SK-N-SH (cell line): ENCODE measurements at regions not wholly inside any gene's neighbourhood (a gene's known extent, or its start where the extent isn't known, plus 50 kb on each side); places are given as distances from the start of the nearest gene placed in this dataset.

ENCODE experiments used
- CTCF ChIA-PET: fragments of 300-600, 350-600 bp; formaldehyde crosslinking; extraction: SDS; loops from one replicate; lab custom pipeline; 2021; lab: Yijun Ruan, JAX
- POLR2A ChIA-PET: fragments of 350-600 bp; sonication (Branson Sonifier 250); formaldehyde crosslinking; extraction: SDS; loops from one replicate; lab custom pipeline; 2020; ENCODE audit warnings: antibody characterized with exemption, inconsistent platforms; lab: Yijun Ruan, JAX
- DNase-seq: peaks from one replicate; pipeline ENCODE4 v3.0.0; 2012
- H2AFZ ChIP-seq: fragments of 200-600 bp; sonication (generic); 2 replicates; pipeline ENCODE4 v1.8.1; 2016; ENCODE audit warnings: antibody characterized with exemption, mild to moderate bottlenecking, low read depth
- H3F3A ChIP-seq: fragments of 200-600 bp; sonication (generic); replicated peaks from 2 replicates; pipeline ENCODE3; 2016; ENCODE audit warnings: antibody characterized with exemption, mild to moderate bottlenecking; ENCODE audit not compliant: insufficient read depth
- H3K27ac ChIP-seq, 2 experiments: fragments of 200-500 bp in 1 of 2; fragments of 200-600 bp in 1 of 2; sonication (Bioruptor generic) in 1 of 2; sonication (generic), shearing (Covaris generic) in 1 of 2; 2 replicates each; pipeline versions ENCODE4 v1.5.1 to v1.6.1; 2014 to 2016; ENCODE audit warnings: low read depth in 2 of 2, inconsistent platforms in 1 of 2, low read length in 1 of 2, mild to moderate bottlenecking in 1 of 2, mixed read lengths in 1 of 2
- H3K27me3 ChIP-seq: fragments of 200-600 bp; sonication (generic), shearing (Covaris generic); 2 replicates; pipeline ENCODE4 v1.6.1; 2016; ENCODE audit warnings: mixed run types; ENCODE audit not compliant: insufficient read depth
- H3K36me3 ChIP-seq, 2 experiments: fragments of 200-500 bp in 1 of 2; fragments of 200-600 bp in 1 of 2; sonication (Bioruptor generic) in 1 of 2; sonication (generic) in 1 of 2; replicated peaks in 1 of 2; 2 replicates each; pipeline versions ENCODE3 to v1.5.1; 2014 to 2016; ENCODE audit warnings: low read length in 1 of 2, mild to moderate bottlenecking in 1 of 2; ENCODE audit not compliant: insufficient read depth in 2 of 2, control insufficient read depth in 1 of 2
- H3K4me1 ChIP-seq, 2 experiments: fragments of 200-500 bp in 1 of 2; fragments of 200-600 bp in 1 of 2; sonication (Bioruptor generic) in 1 of 2; sonication (generic), shearing (Covaris generic) in 1 of 2; 2 replicates each; pipeline versions ENCODE4 v1.5.1 to v1.6.1; 2014 to 2016; ENCODE audit warnings: low read depth in 1 of 2, low read length in 1 of 2, mixed run types in 1 of 2; ENCODE audit not compliant: insufficient read depth in 2 of 2, control insufficient read depth in 1 of 2
- H3K4me2 ChIP-seq: fragments of 200-600 bp; sonication (generic), shearing (Covaris generic); 2 replicates; pipeline ENCODE4 v1.6.1; 2017; ENCODE audit warnings: mixed run types
- H3K4me3 ChIP-seq, 2 experiments: fragments of 200-500 bp in 1 of 2; fragments of 200-600 bp in 1 of 2; sonication (Bioruptor generic) in 1 of 2; sonication (generic), shearing (Covaris generic) in 1 of 2; 2 replicates each; pipeline versions ENCODE4 v1.5.1 to v1.8.1; 2014 to 2016; ENCODE audit warnings: low read depth in 2 of 2, inconsistent platforms in 1 of 2, low read length in 1 of 2, mild to moderate bottlenecking in 1 of 2, mixed read lengths in 1 of 2, moderate library complexity in 1 of 2
- H3K79me2 ChIP-seq: fragments of 200-600 bp; sonication (generic); 2 replicates; pipeline ENCODE4 v1.8.1; 2017; ENCODE audit warnings: mild to moderate bottlenecking; ENCODE audit not compliant: insufficient read depth
- H3K9ac ChIP-seq: fragments of 200-600 bp; sonication (generic); 2 replicates; pipeline ENCODE4 v1.6.1; 2017; ENCODE audit warnings: mixed run types
- H3K9me2 ChIP-seq: fragments of 200-600 bp; sonication (generic); 2 replicates; pipeline ENCODE4 v1.6.1; 2017; ENCODE audit warnings: mixed run types
- H3K9me3 ChIP-seq: fragments of 200-600 bp; sonication (generic); 2 replicates; pipeline ENCODE4 v1.6.1; 2017; ENCODE audit warnings: mixed run types, mild to moderate bottlenecking, moderate library complexity
- H4K20me1 ChIP-seq: fragments of 200-600 bp; sonication (generic); 2 replicates; pipeline ENCODE4 v1.6.1; 2017; ENCODE audit warnings: mild to moderate bottlenecking, mixed run types; ENCODE audit not compliant: insufficient read depth
- FOXM1 ChIP-seq: IDR thresholded peaks from 2 replicates; pipeline ENCODE4 v1.4.0; 2012; ENCODE audit warnings: low read depth, mild to moderate bottlenecking
- IRF3 ChIP-seq: fragments of 150-350 bp; IDR thresholded peaks from 2 replicates; pipeline ENCODE4 v1.6.1; 2016; ENCODE audit warnings: mild to moderate bottlenecking, low read depth, low read length
- MEF2A ChIP-seq: IDR thresholded peaks from 2 replicates; pipeline ENCODE4 v1.4.0; 2012; ENCODE audit warnings: low read depth, borderline replicate concordance
- MXI1 ChIP-seq: IDR thresholded peaks from 2 replicates; pipeline ENCODE4 v1.6.1; 2012; ENCODE audit warnings: mild to moderate bottlenecking, low read depth, low read length, improper control_type of control experiment
- NFIC ChIP-seq: IDR thresholded peaks from 2 replicates; pipeline ENCODE4 v1.4.0; 2012; ENCODE audit warnings: borderline replicate concordance
- POLR2AphosphoS5 ChIP-seq: IDR thresholded peaks from 2 replicates; pipeline ENCODE4 v1.6.1; 2012; ENCODE audit warnings: low read depth, low read length
- RCOR1 ChIP-seq: fragments of 150-350 bp; IDR thresholded peaks from 2 replicates; pipeline ENCODE4 v1.6.1; 2017; ENCODE audit warnings: antibody characterized with exemption, low read length
- RFX5 ChIP-seq: IDR thresholded peaks from 2 replicates; pipeline ENCODE4 v1.6.1; 2012; ENCODE audit warnings: mild to moderate bottlenecking, improper control_type of control experiment, low read length
- RXRA ChIP-seq: IDR thresholded peaks from 2 replicates; pipeline ENCODE4 v1.4.0; 2012; ENCODE audit warnings: low read depth, mild to moderate bottlenecking, borderline replicate concordance
- TAF1 ChIP-seq: IDR thresholded peaks from 2 replicates; pipeline ENCODE4 v1.6.1; 2012; ENCODE audit warnings: low read depth, mild to moderate bottlenecking, low read length, moderate library complexity, borderline replicate concordance
- TEAD4 ChIP-seq: IDR thresholded peaks from 2 replicates; pipeline ENCODE4 v1.4.0; 2012; ENCODE audit warnings: mild to moderate bottlenecking, borderline replicate concordance; ENCODE audit not compliant: insufficient read depth
- WGBS: methylation state at CpG from one replicate; pipeline ENCODE4 v1.1.6; 2017; ENCODE audit warnings: low lambda C conversion rate; 5-methylcytosine and 5-hydroxymethylcytosine counted together
- TF ChIP-seq, protein P1 (sequence below): IDR thresholded peaks from 2 replicates; pipeline ENCODE4; 2012
- TF ChIP-seq, protein P2 (sequence below): IDR thresholded peaks from 2 replicates; pipeline ENCODE4 v1.4.0; 2012; ENCODE audit warnings: low read depth, borderline replicate concordance
- TF ChIP-seq, protein P3 (sequence below): IDR thresholded peaks from 2 replicates; pipeline ENCODE4 v1.6.1; 2012; ENCODE audit warnings: mild to moderate bottlenecking, low read depth, low read length, moderate library complexity
- TF ChIP-seq, protein P4 (sequence below): fragments of 150-350 bp; IDR thresholded peaks from 2 replicates; pipeline ENCODE4 v1.6.1; 2017; ENCODE audit warnings: antibody characterized with exemption, low read length, low read depth, borderline replicate concordance
- TF ChIP-seq, protein P5 (sequence below): fragments of 200-600 bp; sonication (generic); IDR thresholded peaks from 2 replicates; pipeline ENCODE4 v1.6.1; 2017; ENCODE audit warnings: antibody characterized with exemption, mild to moderate bottlenecking, moderate library complexity

DNA sequence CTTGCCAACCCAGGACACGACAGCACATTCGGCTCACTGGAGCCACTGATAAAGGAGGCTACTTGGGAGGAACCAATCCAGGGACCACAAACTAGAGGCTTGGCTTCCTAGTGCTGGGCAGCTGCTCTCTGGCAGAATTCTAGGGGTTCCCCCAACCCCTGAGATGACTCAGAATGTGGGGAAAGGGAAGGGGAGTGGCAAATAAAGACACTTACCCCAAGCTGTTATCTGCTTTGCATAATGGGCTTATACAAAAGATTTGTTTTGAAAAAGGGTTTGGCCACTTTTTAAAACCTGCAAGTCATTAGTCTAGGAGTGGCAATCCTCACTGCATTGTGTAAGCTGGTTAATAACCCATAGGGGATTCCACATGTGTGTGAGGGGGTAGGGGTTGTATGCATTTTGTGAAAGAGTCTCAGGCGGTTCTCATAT, 64.1 kb upstream of the LMO1 start:
- Histone ChIP-seq H3K9me3 (no peaks in the 10 kb centered on the region), H3K27ac (no peak overlapping the region), H3K79me2 (no peaks in the 10 kb centered on the region)
- WGBS, result 73% methylated on average over 3 of the region's 3 CpGs
- TF ChIP-seq FOXM1, result no peak
- TF ChIP-seq TEAD4, result no peak
- TF ChIP-seq NFIC, result no peak
- TF ChIP-seq MXI1, result no peak
- TF ChIP-seq IRF3, result no peak
- TF ChIP-seq, protein P1, sequence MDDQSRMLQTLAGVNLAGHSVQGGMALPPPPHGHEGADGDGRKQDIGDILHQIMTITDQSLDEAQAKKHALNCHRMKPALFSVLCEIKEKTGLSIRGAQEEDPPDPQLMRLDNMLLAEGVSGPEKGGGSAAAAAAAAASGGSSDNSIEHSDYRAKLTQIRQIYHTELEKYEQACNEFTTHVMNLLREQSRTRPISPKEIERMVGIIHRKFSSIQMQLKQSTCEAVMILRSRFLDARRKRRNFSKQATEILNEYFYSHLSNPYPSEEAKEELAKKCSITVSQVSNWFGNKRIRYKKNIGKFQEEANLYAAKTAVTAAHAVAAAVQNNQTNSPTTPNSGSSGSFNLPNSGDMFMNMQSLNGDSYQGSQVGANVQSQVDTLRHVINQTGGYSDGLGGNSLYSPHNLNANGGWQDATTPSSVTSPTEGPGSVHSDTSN, result no peak
- TF ChIP-seq, protein P2, sequence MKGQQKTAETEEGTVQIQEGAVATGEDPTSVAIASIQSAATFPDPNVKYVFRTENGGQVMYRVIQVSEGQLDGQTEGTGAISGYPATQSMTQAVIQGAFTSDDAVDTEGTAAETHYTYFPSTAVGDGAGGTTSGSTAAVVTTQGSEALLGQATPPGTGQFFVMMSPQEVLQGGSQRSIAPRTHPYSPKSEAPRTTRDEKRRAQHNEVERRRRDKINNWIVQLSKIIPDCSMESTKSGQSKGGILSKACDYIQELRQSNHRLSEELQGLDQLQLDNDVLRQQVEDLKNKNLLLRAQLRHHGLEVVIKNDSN, result no peak
- TF ChIP-seq, protein P3, sequence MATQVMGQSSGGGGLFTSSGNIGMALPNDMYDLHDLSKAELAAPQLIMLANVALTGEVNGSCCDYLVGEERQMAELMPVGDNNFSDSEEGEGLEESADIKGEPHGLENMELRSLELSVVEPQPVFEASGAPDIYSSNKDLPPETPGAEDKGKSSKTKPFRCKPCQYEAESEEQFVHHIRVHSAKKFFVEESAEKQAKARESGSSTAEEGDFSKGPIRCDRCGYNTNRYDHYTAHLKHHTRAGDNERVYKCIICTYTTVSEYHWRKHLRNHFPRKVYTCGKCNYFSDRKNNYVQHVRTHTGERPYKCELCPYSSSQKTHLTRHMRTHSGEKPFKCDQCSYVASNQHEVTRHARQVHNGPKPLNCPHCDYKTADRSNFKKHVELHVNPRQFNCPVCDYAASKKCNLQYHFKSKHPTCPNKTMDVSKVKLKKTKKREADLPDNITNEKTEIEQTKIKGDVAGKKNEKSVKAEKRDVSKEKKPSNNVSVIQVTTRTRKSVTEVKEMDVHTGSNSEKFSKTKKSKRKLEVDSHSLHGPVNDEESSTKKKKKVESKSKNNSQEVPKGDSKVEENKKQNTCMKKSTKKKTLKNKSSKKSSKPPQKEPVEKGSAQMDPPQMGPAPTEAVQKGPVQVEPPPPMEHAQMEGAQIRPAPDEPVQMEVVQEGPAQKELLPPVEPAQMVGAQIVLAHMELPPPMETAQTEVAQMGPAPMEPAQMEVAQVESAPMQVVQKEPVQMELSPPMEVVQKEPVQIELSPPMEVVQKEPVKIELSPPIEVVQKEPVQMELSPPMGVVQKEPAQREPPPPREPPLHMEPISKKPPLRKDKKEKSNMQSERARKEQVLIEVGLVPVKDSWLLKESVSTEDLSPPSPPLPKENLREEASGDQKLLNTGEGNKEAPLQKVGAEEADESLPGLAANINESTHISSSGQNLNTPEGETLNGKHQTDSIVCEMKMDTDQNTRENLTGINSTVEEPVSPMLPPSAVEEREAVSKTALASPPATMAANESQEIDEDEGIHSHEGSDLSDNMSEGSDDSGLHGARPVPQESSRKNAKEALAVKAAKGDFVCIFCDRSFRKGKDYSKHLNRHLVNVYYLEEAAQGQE, result no peak
- TF ChIP-seq, protein P4, sequence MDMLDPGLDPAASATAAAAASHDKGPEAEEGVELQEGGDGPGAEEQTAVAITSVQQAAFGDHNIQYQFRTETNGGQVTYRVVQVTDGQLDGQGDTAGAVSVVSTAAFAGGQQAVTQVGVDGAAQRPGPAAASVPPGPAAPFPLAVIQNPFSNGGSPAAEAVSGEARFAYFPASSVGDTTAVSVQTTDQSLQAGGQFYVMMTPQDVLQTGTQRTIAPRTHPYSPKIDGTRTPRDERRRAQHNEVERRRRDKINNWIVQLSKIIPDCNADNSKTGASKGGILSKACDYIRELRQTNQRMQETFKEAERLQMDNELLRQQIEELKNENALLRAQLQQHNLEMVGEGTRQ, result no peak
- TF ChIP-seq RCOR1, result no peak
- TF ChIP-seq RFX5, result no peak
- TF ChIP-seq, protein P5, sequence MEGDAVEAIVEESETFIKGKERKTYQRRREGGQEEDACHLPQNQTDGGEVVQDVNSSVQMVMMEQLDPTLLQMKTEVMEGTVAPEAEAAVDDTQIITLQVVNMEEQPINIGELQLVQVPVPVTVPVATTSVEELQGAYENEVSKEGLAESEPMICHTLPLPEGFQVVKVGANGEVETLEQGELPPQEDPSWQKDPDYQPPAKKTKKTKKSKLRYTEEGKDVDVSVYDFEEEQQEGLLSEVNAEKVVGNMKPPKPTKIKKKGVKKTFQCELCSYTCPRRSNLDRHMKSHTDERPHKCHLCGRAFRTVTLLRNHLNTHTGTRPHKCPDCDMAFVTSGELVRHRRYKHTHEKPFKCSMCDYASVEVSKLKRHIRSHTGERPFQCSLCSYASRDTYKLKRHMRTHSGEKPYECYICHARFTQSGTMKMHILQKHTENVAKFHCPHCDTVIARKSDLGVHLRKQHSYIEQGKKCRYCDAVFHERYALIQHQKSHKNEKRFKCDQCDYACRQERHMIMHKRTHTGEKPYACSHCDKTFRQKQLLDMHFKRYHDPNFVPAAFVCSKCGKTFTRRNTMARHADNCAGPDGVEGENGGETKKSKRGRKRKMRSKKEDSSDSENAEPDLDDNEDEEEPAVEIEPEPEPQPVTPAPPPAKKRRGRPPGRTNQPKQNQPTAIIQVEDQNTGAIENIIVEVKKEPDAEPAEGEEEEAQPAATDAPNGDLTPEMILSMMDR, result no peak
- no peak for TF ChIP-seq MEF2A
- no peak for TF ChIP-seq TAF1
- TF ChIP-seq POLR2AphosphoS5, result no peak
- no peak for TF ChIP-seq RXRA
- TF ChIP-seq, all 33 proteins: peak for 0
- Histone ChIP-seq H3F3A (no peaks in the 10 kb centered on the region), H3K4me2 (no peak overlapping the region), H3K9ac (no peak overlapping the region), H2AFZ (no peak overlapping the region), H4K20me1 (no peaks in the 10 kb centered on the region), H3K4me3 (no peak overlapping the region), H3K4me1 (peaks cover 6 to 21% of the 10 kb centered on the region in 2 experiments; a peak in 2 of 4 replicates), H3K36me3 (no peaks in the 10 kb centered on the region), H3K27me3 (no peaks in the 10 kb centered on the region), H3K9me2 (no peaks in the 10 kb centered on the region)
- no peak for DNase-seq
- ChIA-PET POLR2A (no interaction called here), CTCF (interaction anchor here (0.6 to 4.6 kb wide), 14 partner anchors 8 to 239 kb away, joined by 3 to 40 read pairs (median 6); partner anchors contain the start of gene LMO1)
